Pancreas (tissue), 10 donors: ENCODE measurements at regions not wholly inside any gene's neighbourhood (a gene's known extent, or its start where the extent isn't known, plus 50 kb on each side); places are given as distances from the start of the nearest gene placed in this dataset.
A peak's percentile ranks its signal among the peaks of the same experiment; 100 is the strongest.

ENCODE experiments used
- ATAC-seq, 4 donors: fragments of 200-7000 bp; cut with Tn5 transposase; one replicate each; pipeline versions ENCODE4 v1.8.0 to v1.9.1; 2020; ENCODE audit warnings: mild to moderate bottlenecking in 4 of 4, moderate library complexity in 4 of 4
- DNase-seq, 6 donors: peaks; one replicate each; pipeline ENCODE4 v3.0.0-alpha.2; 2020
- FAIRE-seq: peaks from 2 replicates; lab custom pipeline; 2012; peaks lifted over from hg19 to GRCh38; lab: Jason Lieb, UNC
- H3K27ac ChIP-seq, 4 donors: fragments of 200-600 bp; sonication (generic); 1 replicate in 3 of 4; 2 replicates in 1 of 4; pipeline versions ENCODE4 v1.5.0 to v1.8.0; 2020
- H3K27me3 ChIP-seq, 4 donors: fragments of 200-600 bp; one replicate each; pipeline ENCODE4 v1.8.0; 2021
- H3K36me3 ChIP-seq, 3 donors: fragments of 200-600 bp; sonication (generic) in 1 of 3; one replicate each; pipeline versions ENCODE4 v1.5.0 to v1.8.0; 2020 to 2021
- H3K4me1 ChIP-seq, 3 donors: fragments of 200-600 bp; one replicate each; pipeline ENCODE4 v1.8.0; 2021
- H3K4me3 ChIP-seq, 4 donors: fragments of 200-600 bp; sonication (generic) in 2 of 4; one replicate each; pipeline versions ENCODE4 v1.5.0 to v1.8.0; 2020 to 2021
- H3K9me3 ChIP-seq, 4 donors: fragments of 200-600 bp; one replicate each; pipeline ENCODE4 v1.8.0; 2021
- WGBS, 2 donors: extraction: QIAGEN DNeasy Blood & Tissue Kit; methylation state at CpG; one replicate each; pipeline ENCODE4 v1.1.7; 2013; 5-methylcytosine and 5-hydroxymethylcytosine counted together
- intact Hi-C, 3 donors: fragments of 100-400 bp; cut with DNase I; formaldehyde crosslinking; loops; one replicate each; pipeline versions ENCODE4 v1.11.1 to v1.14.2; 2022
- TF ChIP-seq, protein P1 (sequence below), 4 donors: fragments of 200-600 bp; sonication (generic) in 3 of 4; IDR thresholded peaks; one replicate each; pipeline versions ENCODE4 v1.5.0 to v1.8.0; 2021; ENCODE audit warnings: antibody characterized with exemption in 4 of 4
- donor health status: healthy with polysubstance abuse.
- donor health status: DM: no; HTN: no; CAD: no; lungs with moderate emphysema.
- donor health status: DM: no; HTN: no; CAD: no.
- donor health status: control.
- donor health status: control.
- donor health status: Bipolar disorder and iron deficiency.
- donor health status: DM: yes; HTN: yes; CAD: no.
- donor health status: DM: no; HTN: no; CAD: no.
- donor health status: DM: no; HTN: no; CAD: no.
- donor health status: DM: yes; HTN: yes; CAD: no.

DNA sequence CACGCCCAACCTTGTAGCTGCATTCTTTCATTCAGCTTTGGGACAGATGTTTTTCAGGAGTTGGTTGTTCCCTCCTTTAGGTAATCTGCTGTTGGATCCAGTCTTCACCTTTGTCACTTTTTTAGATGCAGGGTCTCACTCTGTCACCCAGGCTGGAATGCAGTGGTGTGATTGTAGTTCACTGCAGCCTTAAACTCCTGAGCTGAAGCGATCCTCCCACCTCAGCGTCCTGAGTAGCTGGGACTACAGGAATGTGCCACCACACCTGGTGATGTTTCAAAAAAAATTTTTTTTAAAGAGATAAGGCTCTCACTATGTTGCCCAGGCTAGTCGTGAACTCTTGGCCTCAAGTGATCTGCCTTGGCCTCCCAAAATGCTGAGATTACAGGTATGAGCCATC, 164.3 kb downstream of the KTN1 start:
- Histone ChIP-seq H3K4me1 (no peaks in the 10 kb centered on the region), H3K27ac (no peak overlapping the region), H3K36me3 (no peaks in the 10 kb centered on the region), H3K27me3 (no peaks in the 10 kb centered on the region), H3K4me3 (no peak overlapping the region), H3K9me3 (no peaks in the 10 kb centered on the region)
- TF ChIP-seq, protein P1, sequence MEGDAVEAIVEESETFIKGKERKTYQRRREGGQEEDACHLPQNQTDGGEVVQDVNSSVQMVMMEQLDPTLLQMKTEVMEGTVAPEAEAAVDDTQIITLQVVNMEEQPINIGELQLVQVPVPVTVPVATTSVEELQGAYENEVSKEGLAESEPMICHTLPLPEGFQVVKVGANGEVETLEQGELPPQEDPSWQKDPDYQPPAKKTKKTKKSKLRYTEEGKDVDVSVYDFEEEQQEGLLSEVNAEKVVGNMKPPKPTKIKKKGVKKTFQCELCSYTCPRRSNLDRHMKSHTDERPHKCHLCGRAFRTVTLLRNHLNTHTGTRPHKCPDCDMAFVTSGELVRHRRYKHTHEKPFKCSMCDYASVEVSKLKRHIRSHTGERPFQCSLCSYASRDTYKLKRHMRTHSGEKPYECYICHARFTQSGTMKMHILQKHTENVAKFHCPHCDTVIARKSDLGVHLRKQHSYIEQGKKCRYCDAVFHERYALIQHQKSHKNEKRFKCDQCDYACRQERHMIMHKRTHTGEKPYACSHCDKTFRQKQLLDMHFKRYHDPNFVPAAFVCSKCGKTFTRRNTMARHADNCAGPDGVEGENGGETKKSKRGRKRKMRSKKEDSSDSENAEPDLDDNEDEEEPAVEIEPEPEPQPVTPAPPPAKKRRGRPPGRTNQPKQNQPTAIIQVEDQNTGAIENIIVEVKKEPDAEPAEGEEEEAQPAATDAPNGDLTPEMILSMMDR (IDR thresholded peaks at IDR 0.05) = no peak
- no peak for DNase-seq
- intact Hi-C loops = no loop called here
- no peak for ATAC-seq
- 73 to 75% methylated on average over 4 of the region's 4 CpGs for WGBS, 2 donors
- no peak for FAIRE-seq

- no peak overlapping the region for H3K27ac ChIP-seq
- FAIRE-seq (no peak), DNase-seq (no peak), ATAC-seq (no peak)
- no peaks in the 10 kb centered on the region for H3K36me3 ChIP-seq
- intact Hi-C loops = no loop called here
- no peaks in the 10 kb centered on the region for H3K27me3 ChIP-seq
- no peak overlapping the region for H3K4me3 ChIP-seq
- H3K4me1 ChIP-seq = peaks cover 0 to 4% (median 0%) of the 10 kb centered on the region in 3 donors
- TF ChIP-seq, protein P1 (IDR thresholded peaks at IDR 0.05) = no peak
- H3K9me3 ChIP-seq = no peaks in the 10 kb centered on the region
- WGBS, 2 donors = 88 to 94% methylated on average over 7 of the region's 7 CpGs
Observed at GRCh38 chr14:55745906-55746305, 165.9 kb downstream of the KTN1 start.

DNA sequence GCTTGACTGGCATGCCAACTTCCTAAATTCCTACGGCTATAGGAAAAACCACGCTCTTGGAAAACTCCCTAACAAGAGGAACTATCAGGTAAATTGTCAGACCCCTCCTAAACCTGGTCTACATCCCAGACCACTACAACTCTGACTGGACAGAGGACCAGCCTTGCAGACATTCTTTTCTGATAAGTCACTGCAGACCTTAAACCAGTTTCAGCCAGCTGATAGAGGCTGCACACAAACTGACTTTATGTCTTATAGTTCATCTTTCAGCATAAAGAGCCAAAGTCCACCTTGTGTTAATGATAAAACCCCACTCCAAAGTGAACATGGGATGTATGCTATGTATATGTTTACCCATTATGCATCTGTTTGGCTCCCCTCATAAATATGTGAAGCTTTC, 166.6 kb downstream of the KTN1 start:
- no peak for FAIRE-seq
- intact Hi-C loops = no loop called here
- WGBS, 2 donors = 90 to 93% methylated on average over 2 of the region's 2 CpGs

DNA sequence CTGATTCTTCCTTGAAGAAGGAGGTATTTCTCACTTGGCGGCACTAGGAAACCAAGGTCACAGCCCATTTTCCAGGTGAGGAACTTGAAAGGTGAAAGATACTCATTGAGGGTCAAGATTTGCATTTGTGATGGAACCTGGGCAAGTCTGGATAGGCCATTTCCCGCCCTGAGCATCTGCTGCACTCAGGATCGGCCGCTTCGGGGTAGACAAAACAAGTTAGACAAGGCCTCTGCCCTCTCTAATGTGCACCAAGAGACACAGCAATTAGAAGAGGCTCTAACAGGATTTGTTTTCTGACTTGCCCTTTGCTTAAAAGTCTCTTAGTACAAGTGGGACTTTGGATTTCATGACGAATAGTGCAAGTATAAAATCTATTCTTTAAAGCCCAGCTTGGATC, 167.2 kb downstream of the KTN1 start:
- intact Hi-C loops = no loop called here
- FAIRE-seq (no peak), ATAC-seq (no peak), DNase-seq (no peak)
- TF ChIP-seq, protein P1 (IDR thresholded peaks at IDR 0.05) = no peak
- Histone ChIP-seq H3K27me3 (no peaks in the 10 kb centered on the region), H3K27ac (no peak overlapping the region), H3K36me3 (no peaks in the 10 kb centered on the region), H3K4me1 (peaks cover 0 to 4% (median 0%) of the 10 kb centered on the region in 3 donors), H3K9me3 (no peaks in the 10 kb centered on the region), H3K4me3 (no peak overlapping the region)
- 91 to 93% methylated on average over 6 of the region's 6 CpGs for WGBS, 2 donors

More for the DNA sequence above, 166.6 kb downstream of the KTN1 start:
- DNase-seq (no peak), ATAC-seq (peak in 1 of 4 donors; percentile 40)
- Histone ChIP-seq H3K27ac (no peak overlapping the region), H3K4me3 (no peak overlapping the region), H3K36me3 (no peaks in the 10 kb centered on the region), H3K4me1 (peaks cover 0 to 4% (median 0%) of the 10 kb centered on the region in 3 donors), H3K9me3 (no peaks in the 10 kb centered on the region), H3K27me3 (no peaks in the 10 kb centered on the region)
- TF ChIP-seq, protein P1 (IDR thresholded peaks at IDR 0.05) = no peak

GRCh38 chr14:55749201-55749812, 169.3 kb downstream of the KTN1 start:
- H3K27ac ChIP-seq = peak overlapping the region in 3 of 4 donors; percentile 30 to 70 (median 67)
- DNase-seq (peak in 2 of 6 donors; percentile 17 to 22), FAIRE-seq (no peak), ATAC-seq (peak; percentile 39 to 83 (median 64))
- TF ChIP-seq, protein P1 (IDR thresholded peaks at IDR 0.05) = no peak
- intact Hi-C loops = no loop called here
- H3K27me3 ChIP-seq = no peaks in the 10 kb centered on the region
- no peak overlapping the region for H3K4me3 ChIP-seq
- peaks cover 0 to 4% (median 0%) of the 10 kb centered on the region in 3 donors for H3K4me1 ChIP-seq
- 64 to 71% methylated on average over 1 of the region's 1 CpG for WGBS, 2 donors
- H3K36me3 ChIP-seq = no peaks in the 10 kb centered on the region
- no peaks in the 10 kb centered on the region for H3K9me3 ChIP-seq
